Neural cell (in vitro differentiated cells): ENCODE measurements at regions not wholly inside any gene's neighbourhood (a gene's known extent, or its start where the extent isn't known, plus 50 kb on each side); places are given as distances from the start of the nearest gene placed in this dataset.

Experiments
- H2AFZ ChIP-seq: fragments of 200-600, 300-800 bp; sonication (generic), shearing (Covaris generic); 2 replicates; pipeline ENCODE4 v1.6.0; 2014; ENCODE audit warnings: low read depth, mild to moderate bottlenecking, antibody characterized with exemption, low read length, moderate library complexity
- H3F3A ChIP-seq: fragments of 200-600 bp; shearing (Covaris generic); 2 replicates; pipeline ENCODE4 v1.6.1; 2016; ENCODE audit warnings: mild to moderate bottlenecking, moderate library complexity, mixed read lengths, antibody characterized with exemption, low read length; ENCODE audit not compliant: insufficient read depth, poor library complexity, severe bottlenecking
- H3K27ac ChIP-seq: fragments of 200-600, 300-800 bp; sonication (generic), shearing (Covaris generic); 2 replicates; pipeline ENCODE4 v1.5.1; 2014; ENCODE audit warnings: mild to moderate bottlenecking, low read length, moderate library complexity
- H3K27me3 ChIP-seq: fragments of 300-800, 200-600 bp; sonication (generic), shearing (Covaris generic); 2 replicates; pipeline ENCODE4 v1.6.0; 2014; ENCODE audit warnings: mild to moderate bottlenecking, low read depth, low read length, moderate library complexity; ENCODE audit not compliant: insufficient read depth
- H3K36me3 ChIP-seq: fragments of 300-800, 200-600 bp; sonication (generic), shearing (Covaris generic); 2 replicates; pipeline ENCODE4 v1.5.1; 2014; ENCODE audit warnings: mild to moderate bottlenecking, antibody characterized with exemption, low read length, moderate library complexity; ENCODE audit not compliant: insufficient read depth
- H3K4me2 ChIP-seq: fragments of 300-800, 200-600 bp; sonication (generic), shearing (Covaris generic); 2 replicates; pipeline ENCODE4 v1.6.0; 2014; ENCODE audit warnings: mild to moderate bottlenecking, low read length
- H3K4me3 ChIP-seq: fragments of 300-800, 200-600 bp; sonication (generic), shearing (Covaris generic); 2 replicates; pipeline ENCODE4 v1.5.1; 2014; ENCODE audit warnings: mild to moderate bottlenecking, low read length, moderate library complexity
- H3K79me2 ChIP-seq: fragments of 200-600 bp; shearing (Covaris generic); replicated peaks from 2 replicates; pipeline ENCODE4 v1.6.0; 2014; ENCODE audit warnings: mild to moderate bottlenecking, low read length, moderate library complexity; ENCODE audit not compliant: insufficient read depth
- H3K9ac ChIP-seq: fragments of 300-800, 200-600 bp; sonication (generic), shearing (Covaris generic); 2 replicates; pipeline ENCODE4 v1.6.1; 2016; ENCODE audit warnings: mild to moderate bottlenecking, low read length, mixed read lengths
- H3K9me2 ChIP-seq: fragments of 200-600 bp; shearing (Covaris generic); 2 replicates; pipeline ENCODE4 v1.6.1; 2016; ENCODE audit warnings: mild to moderate bottlenecking, low read length, mixed read lengths; ENCODE audit not compliant: insufficient read depth
- H3K9me3 ChIP-seq: fragments of 200-600, 300-800 bp; sonication (generic), shearing (Covaris generic); 2 replicates; pipeline ENCODE4 v1.6.1; 2016; ENCODE audit warnings: mild to moderate bottlenecking, mixed run types, low read length, moderate library complexity, mixed read lengths
- H4K20me1 ChIP-seq: fragments of 200-600 bp; shearing (Covaris generic); 2 replicates; pipeline ENCODE4 v1.6.1; 2016; ENCODE audit warnings: mild to moderate bottlenecking, mixed run types; ENCODE audit not compliant: insufficient read depth
- CTCF ChIP-seq: fragments of 450-650 bp; IDR thresholded peaks from 2 replicates; pipeline ENCODE4 v1.5.1; 2014; ENCODE audit warnings: antibody characterized with exemption, mild to moderate bottlenecking, moderate library complexity; ENCODE audit not compliant: poor library complexity, severe bottlenecking
- EP300 ChIP-seq: fragments of 450-650 bp; conservative IDR thresholded peaks from 2 replicates; pipeline ENCODE4 v1.6.1; 2014; ENCODE audit warnings: antibody characterized with exemption, mild to moderate bottlenecking, moderate library complexity; ENCODE audit not compliant: poor library complexity, severe bottlenecking
- EZH2 ChIP-seq: fragments of 200-600, 300-800 bp; shearing (Covaris generic), sonication (generic); IDR thresholded peaks from 2 replicates; pipeline ENCODE4 v1.6.1; 2014; ENCODE audit warnings: antibody characterized with exemption, low read length, borderline replicate concordance, mild to moderate bottlenecking; ENCODE audit not compliant: insufficient read depth, poor library complexity, severe bottlenecking
- MXI1 ChIP-seq: fragments of 450-650 bp; conservative IDR thresholded peaks from 2 replicates; pipeline ENCODE4 v1.6.1; 2014; ENCODE audit warnings: antibody characterized with exemption, mild to moderate bottlenecking; ENCODE audit not compliant: poor library complexity, severe bottlenecking
- POLR2AphosphoS5 ChIP-seq: IDR thresholded peaks from 2 replicates; pipeline ENCODE4 v1.6.1; 2012
- RAD21 ChIP-seq: fragments of 450-650 bp; conservative IDR thresholded peaks from 2 replicates; pipeline ENCODE4 v1.6.1; 2014; ENCODE audit warnings: antibody characterized with exemption, mild to moderate bottlenecking, moderate library complexity
- REST ChIP-seq: IDR thresholded peaks from 2 replicates; pipeline ENCODE4 v1.6.1; 2012; ENCODE audit warnings: borderline replicate concordance
- SMC3 ChIP-seq: fragments of 450-650 bp; conservative IDR thresholded peaks from 2 replicates; pipeline ENCODE4 v1.6.1; 2014; ENCODE audit warnings: antibody characterized with exemption, mild to moderate bottlenecking, moderate library complexity; ENCODE audit not compliant: poor library complexity
- TAF1 ChIP-seq: IDR thresholded peaks from 2 replicates; pipeline ENCODE4 v1.6.1; 2012; ENCODE audit warnings: low read depth

GRCh38 chr5:121257621-121258020 lies 594.1 kb upstream of the FTMT start:
- H3K9me3 ChIP-seq, result no peaks in the 10 kb centered on the region
- H3K79me2 ChIP-seq, result no peaks in the 10 kb centered on the region
- H3K4me3 ChIP-seq, result no peak overlapping the region
- H3K4me2 ChIP-seq, result no peak overlapping the region
- no peaks in the 10 kb centered on the region for H4K20me1 ChIP-seq
- H3K9me2 ChIP-seq, result no peaks in the 10 kb centered on the region
- no peaks in the 10 kb centered on the region for H3F3A ChIP-seq
- TF ChIP-seq TAF1, result no peak
- TF ChIP-seq CTCF, result no peak
- no peak for TF ChIP-seq EZH2
- TF ChIP-seq RAD21, result no peak
- TF ChIP-seq REST, result no peak
- no peak for TF ChIP-seq POLR2AphosphoS5
- TF ChIP-seq SMC3, result no peak
- no peak overlapping the region for H3K27ac ChIP-seq
- H2AFZ ChIP-seq, result no peak overlapping the region
- H3K36me3 ChIP-seq, result no peaks in the 10 kb centered on the region
- no peak overlapping the region for H3K9ac ChIP-seq
- no peaks in the 10 kb centered on the region for H3K27me3 ChIP-seq

- H3K4me2 ChIP-seq, result no peak overlapping the region
- H3K27me3 ChIP-seq, result no peaks in the 10 kb centered on the region
- H3K9me2 ChIP-seq, result no peaks in the 10 kb centered on the region
Observed at GRCh38 chr5:121263456-121263855, 588.2 kb upstream of the FTMT start.

More at GRCh38 chr5:121263456-121263855, 588.2 kb upstream of the FTMT start:
- Histone ChIP-seq H2AFZ (no peak overlapping the region), H3K79me2 (no peaks in the 10 kb centered on the region), H3K4me3 (no peak overlapping the region), H3K36me3 (no peaks in the 10 kb centered on the region), H3K27ac (no peak overlapping the region), H3F3A (no peaks in the 10 kb centered on the region), H3K9me3 (no peaks in the 10 kb centered on the region), H3K9ac (no peak overlapping the region), H4K20me1 (no peaks in the 10 kb centered on the region)
- TF ChIP-seq SMC3, result no peak
- no peak for TF ChIP-seq EZH2
- no peak for TF ChIP-seq RAD21
- TF ChIP-seq POLR2AphosphoS5, result no peak
- TF ChIP-seq MXI1, result no peak
- no peak for TF ChIP-seq CTCF
- TF ChIP-seq TAF1, result no peak
- TF ChIP-seq REST, result no peak
- TF ChIP-seq EP300, result no peak
